H1 (cell line): ENCODE measurements at regions not wholly inside any gene's neighbourhood (a gene's known extent, or its start where the extent isn't known, plus 50 kb on each side); places are given as distances from the start of the nearest gene placed in this dataset.

Experiments
- CTCF ChIA-PET: fragments of 300-600 bp; sonication (Branson Sonifier 250); formaldehyde crosslinking; loops from one replicate; lab custom pipeline; 2021; ENCODE audit not compliant: partially characterized antibody; lab: Charles Lee
- POLR2A ChIA-PET: fragments of 300-600 bp; sonication (Branson Sonifier 250); formaldehyde crosslinking; loops from one replicate; lab custom pipeline; 2021; ENCODE audit warnings: inconsistent platforms; ENCODE audit not compliant: partially characterized antibody; lab: Charles Lee
- DNase-seq, 2 experiments: peaks; one replicate each; pipeline versions ENCODE4 v3.0.0 to v3.0.0-alpha.2; 2010 to 2022; ENCODE audit warnings: low spot score in 2 of 2, low read depth in 1 of 2, mixed read lengths in 1 of 2
- FAIRE-seq: peaks from 2 replicates; lab custom pipeline; 2011; peaks lifted over from hg19 to GRCh38; lab: Jason Lieb, UNC
- H2AFZ ChIP-seq: 2 replicates; pipeline ENCODE4 v1.8.1; 2012; ENCODE audit warnings: low read length, inconsistent platforms
- H2AK5ac ChIP-seq: 2 replicates; pipeline ENCODE4 v1.6.1; 2013; ENCODE audit warnings: low read depth, low read length
- H2BK120ac ChIP-seq: replicated peaks from 2 replicates; pipeline ENCODE3; 2013; ENCODE audit warnings: low read depth, low read length, inconsistent platforms
- H2BK12ac ChIP-seq: 2 replicates; pipeline ENCODE4 v1.6.1; 2013; ENCODE audit warnings: low read depth, low read length
- H2BK15ac ChIP-seq: 2 replicates; pipeline ENCODE4 v1.6.1; 2013; ENCODE audit warnings: low read length
- H2BK20ac ChIP-seq: 2 replicates; pipeline ENCODE4 v1.6.1; 2013; ENCODE audit warnings: low read length
- H2BK5ac ChIP-seq: 2 replicates; pipeline ENCODE4 v1.6.1; 2013; ENCODE audit warnings: low read depth, low read length
- H3K14ac ChIP-seq: 2 replicates; pipeline ENCODE4 v1.6.1; 2013; ENCODE audit warnings: inconsistent platforms; ENCODE audit not compliant: insufficient read length
- H3K18ac ChIP-seq: 2 replicates; pipeline ENCODE4 v1.6.1; 2013; ENCODE audit warnings: low read length; ENCODE audit errors: extremely low read depth
- H3K23ac ChIP-seq: 2 replicates; pipeline ENCODE4 v1.6.1; 2013; ENCODE audit warnings: inconsistent platforms; ENCODE audit not compliant: insufficient read length
- H3K23me2 ChIP-seq: 2 replicates; pipeline ENCODE4 v1.6.1; 2013; ENCODE audit warnings: low read depth, low read length
- H3K27ac ChIP-seq: 2 replicates; pipeline ENCODE4 v1.6.1; 2011; ENCODE audit warnings: low read depth, low read length, inconsistent platforms
- H3K27me3 ChIP-seq, 4 experiments: replicated peaks in 1 of 4; 1 replicate in 1 of 4; 2 replicates in 3 of 4; pipeline versions ENCODE4 v1.6.1 to v1.8.1; 2011 to 2013; ENCODE audit warnings: low read length in 3 of 4, mild to moderate bottlenecking in 3 of 4, inconsistent platforms in 2 of 4, mixed read lengths in 2 of 4, moderate library complexity in 1 of 4; ENCODE audit not compliant: control insufficient read depth in 3 of 4, insufficient read depth in 3 of 4; ENCODE audit errors: extremely low read depth in 1 of 4
- H3K36me3 ChIP-seq, 4 experiments: 2 replicates each; pipeline versions ENCODE4 v1.6.1 to v1.8.1; 2011 to 2013; ENCODE audit warnings: mild to moderate bottlenecking in 4 of 4, low read length in 3 of 4, moderate library complexity in 2 of 4, control low read depth in 1 of 4, inconsistent platforms in 1 of 4; ENCODE audit not compliant: insufficient read depth in 4 of 4, control insufficient read depth in 2 of 4
- H3K4ac ChIP-seq: replicated peaks from 2 replicates; pipeline ENCODE3; 2013; ENCODE audit warnings: low read length, low read depth, mixed read lengths, inconsistent platforms; ENCODE audit not compliant: insufficient read length
- H3K4me1 ChIP-seq, 4 experiments: replicated peaks in 1 of 4; 1 replicate in 1 of 4; 2 replicates in 3 of 4; pipeline versions ENCODE4 v1.6.1 to v1.8.1; 2011 to 2013; ENCODE audit warnings: low read length in 3 of 4, inconsistent platforms in 2 of 4, mixed read lengths in 1 of 4; ENCODE audit not compliant: insufficient read depth in 4 of 4, control insufficient read depth in 3 of 4
- H3K4me2 ChIP-seq, 2 experiments: 2 replicates each; pipeline versions ENCODE4 v1.6.1 to v1.8.1; 2011 to 2013; ENCODE audit warnings: low read depth in 2 of 2, low read length in 2 of 2, control low read depth in 1 of 2, inconsistent platforms in 1 of 2, mild to moderate bottlenecking in 1 of 2; ENCODE audit not compliant: insufficient read depth in 1 of 2
- H3K4me3 ChIP-seq, 4 experiments: fragments of 200-600, 300-600 bp in 1 of 4; sonication (generic), shearing (Covaris generic), sonication (Bioruptor Twin) in 1 of 4; 2 replicates each; pipeline versions ENCODE4 v1.5.1 to v1.8.1; 2011 to 2016; ENCODE audit warnings: low read length in 4 of 4, low read depth in 3 of 4, control low read depth in 2 of 4, inconsistent platforms in 2 of 4, mild to moderate bottlenecking in 2 of 4, mixed read lengths in 1 of 4, moderate library complexity in 1 of 4; ENCODE audit not compliant: insufficient read depth in 2 of 4; ENCODE audit errors: extremely low read depth in 1 of 4
- H3K56ac ChIP-seq: replicated peaks from 2 replicates; pipeline ENCODE3; 2013; ENCODE audit warnings: low read depth, mild to moderate bottlenecking, mixed read lengths, low read length, inconsistent platforms; ENCODE audit not compliant: insufficient read length
- H3K79me1 ChIP-seq: 2 replicates; pipeline ENCODE4 v1.6.1; 2013; ENCODE audit warnings: low read depth, low read length, control low read depth
- H3K79me2 ChIP-seq, 2 experiments: 2 replicates each; pipeline versions ENCODE4 v1.6.1 to v1.8.1; 2012 to 2013; ENCODE audit warnings: low read length in 2 of 2, mild to moderate bottlenecking in 2 of 2, inconsistent platforms in 1 of 2; ENCODE audit not compliant: insufficient read depth in 2 of 2, control insufficient read depth in 1 of 2
- H3K9ac ChIP-seq, 4 experiments: replicated peaks in 1 of 4; 1 replicate in 1 of 4; 2 replicates in 3 of 4; pipeline versions ENCODE4 v1.6.1 to v1.8.1; 2011 to 2013; ENCODE audit warnings: low read depth in 3 of 4, low read length in 3 of 4, control low read depth in 2 of 4, mild to moderate bottlenecking in 2 of 4, moderate library complexity in 2 of 4, inconsistent platforms in 1 of 4; ENCODE audit errors: extremely low read depth in 1 of 4
- H3K9me3 ChIP-seq, 2 experiments: 2 replicates each; pipeline versions ENCODE4 v1.6.1 to v1.8.1; 2012 to 2013; ENCODE audit warnings: mild to moderate bottlenecking in 2 of 2, moderate library complexity in 2 of 2, control low read depth in 1 of 2, inconsistent platforms in 1 of 2, low read depth in 1 of 2, low read length in 1 of 2, mixed read lengths in 1 of 2; ENCODE audit not compliant: insufficient read depth in 2 of 2
- H4K20me1 ChIP-seq, 2 experiments: replicated peaks in 1 of 2; 2 replicates each; pipeline versions ENCODE3 to v1.8.1; 2011 to 2013; ENCODE audit warnings: inconsistent platforms in 2 of 2, low read length in 2 of 2, mild to moderate bottlenecking in 1 of 2; ENCODE audit not compliant: insufficient read depth in 2 of 2, control insufficient read depth in 1 of 2
- H4K5ac ChIP-seq: 2 replicates; pipeline ENCODE4 v1.6.1; 2013; ENCODE audit warnings: low read length, low read depth, mixed read lengths, inconsistent platforms; ENCODE audit not compliant: insufficient read length
- H4K8ac ChIP-seq: 2 replicates; pipeline ENCODE4 v1.8.0; 2013; ENCODE audit warnings: mild to moderate bottlenecking, moderate library complexity, low read length, inconsistent platforms; ENCODE audit not compliant: insufficient read depth; ENCODE audit errors: extremely low read depth
- H4K91ac ChIP-seq: replicated peaks from 2 replicates; pipeline ENCODE3; 2013; ENCODE audit warnings: low read length, mixed read lengths, inconsistent platforms; ENCODE audit not compliant: insufficient read length
- CBX5 ChIP-seq: fragments of 300-800, 300-1000 bp; sonication (generic); IDR thresholded peaks from 2 replicates; pipeline ENCODE4 v1.7.1; 2016; ENCODE audit warnings: antibody characterized with exemption, low read length, low read depth
- KDM4A ChIP-seq: IDR thresholded peaks from one replicate; pipeline ENCODE4 v1.7.1; 2012; ENCODE audit warnings: low read depth, mild to moderate bottlenecking, moderate library complexity, low read length, inconsistent platforms; ENCODE audit not compliant: severe bottlenecking
- PHF8 ChIP-seq: fragments of 200-600 bp; sonication (generic); conservative IDR thresholded peaks from 2 replicates; pipeline ENCODE4 v1.7.1; 2012; ENCODE audit warnings: low read depth, mild to moderate bottlenecking, inconsistent platforms, low read length, moderate library complexity
- RAD21 ChIP-seq, 2 experiments: IDR thresholded peaks in 1 of 2; conservative IDR thresholded peaks in 1 of 2; 2 replicates each; pipeline ENCODE4 v1.6.1; 2011; ENCODE audit warnings: low read depth in 2 of 2, low read length in 2 of 2, improper control_type of control experiment in 1 of 2, inconsistent platforms in 1 of 2, mild to moderate bottlenecking in 1 of 2, moderate library complexity in 1 of 2
- SP2 ChIP-seq: IDR thresholded peaks from 2 replicates; pipeline ENCODE4 v1.6.1; 2012; ENCODE audit warnings: mild to moderate bottlenecking, low read length, inconsistent platforms
- TAF1 ChIP-seq: IDR thresholded peaks from 2 replicates; pipeline ENCODE4 v1.6.1; 2011; ENCODE audit warnings: mild to moderate bottlenecking, low read depth, low read length
- TEAD4 ChIP-seq: IDR thresholded peaks from 2 replicates; pipeline ENCODE4 v1.6.1; 2012; ENCODE audit warnings: low read depth, low read length, inconsistent platforms, mixed read lengths
- WGBS, 2 experiments: shearing (Covaris generic) in 1 of 2; methylation state at CpG; one replicate each; pipeline versions ENCODE4 v1.1.6 to v1.1.7; 2013 to 2015; ENCODE audit warnings: low lambda C conversion rate in 2 of 2, mixed read lengths in 2 of 2, inconsistent platforms in 1 of 2, low coverage in 1 of 2, missing lambda C conversion rate in 1 of 2; ENCODE audit not compliant: insufficient replicate concordance in 2 of 2, insufficient coverage in 1 of 2, insufficient read length in 1 of 2; ENCODE audit errors: extremely low coverage in 1 of 2, missing lambda C conversion rate in 1 of 2; 5-methylcytosine and 5-hydroxymethylcytosine counted together

- whole genome bisulfite sequencing, 2 experiments, result 79% methylated on average over 1 of the region's 1 CpG; no CpG with 5 or more reads in 1 of the 2 experiments
- Histone ChIP-seq H2BK5ac (no peak overlapping the region), H3K14ac (no peak overlapping the region), H3K4me1 (no peaks in the 10 kb centered on the region), H3K4me3 (no peak overlapping the region), H2BK12ac (no peak overlapping the region), H3K9me3 (0 out of 4 replicates have a peak, but pooled peaks cover 0 to 7% of the 10 kb centered on the region in 2 experiments), H3K79me1 (no peaks in the 10 kb centered on the region), H3K56ac (no peak overlapping the region), H4K8ac (no peak overlapping the region), H2AK5ac (no peak overlapping the region), H2BK120ac (no peak overlapping the region), H3K27ac (no peak overlapping the region), H3K9ac (no peak overlapping the region), H3K18ac (no peak overlapping the region), H3K4ac (no peak overlapping the region), H3K36me3 (no peaks in the 10 kb centered on the region), H2AFZ (no peak overlapping the region), H3K23ac (no peak overlapping the region), H4K20me1 (no peaks in the 10 kb centered on the region), H4K5ac (no peak overlapping the region), H2BK15ac (no peak overlapping the region), H3K4me2 (no peak overlapping the region), H3K27me3 (no peaks in the 10 kb centered on the region), H2BK20ac (no peak overlapping the region), H3K23me2 (no peaks in the 10 kb centered on the region), H3K79me2 (no peaks in the 10 kb centered on the region), H4K91ac (no peak overlapping the region)
- no peak for FAIRE-seq
- ChIA-PET POLR2A (no interaction called here), CTCF (interaction anchor here (1.9 kb wide), 1 partner anchor 18 kb away, joined by 6 read pairs; no protein-coding TSS in a partner anchor)
- DNase-seq, result no peak
- no peak for TF ChIP-seq TEAD4
- TF ChIP-seq CBX5, result no peak
- no peak for TF ChIP-seq RAD21 (IDR thresholded peaks at IDR 0.05 in 1 of 2, conservative IDR thresholded peaks at IDR 0.05 in 1 of 2; ENCODE audit: low read depth in 2 of 2, low read length in 2 of 2)
- no peak for TF ChIP-seq TAF1
- no peak for TF ChIP-seq KDM4A
- TF ChIP-seq SP2, result no peak
- no peak for TF ChIP-seq PHF8
Observed at GRCh38 chr14:61878931-61879330, 116.7 kb downstream of the SNAPC1 start.
